K562 (cell line): ENCODE measurements at regions not wholly inside any gene's neighbourhood (a gene's known extent, or its start where the extent isn't known, plus 50 kb on each side); places are given as distances from the start of the nearest gene placed in this dataset.

ENCODE experiments used
- CTCF ChIP-seq, 3 experiments: IDR thresholded peaks in 2 of 3; conservative IDR thresholded peaks in 1 of 3; 2 replicates each; pipeline ENCODE4 v1.5.1; 2011 to 2012; ENCODE audit warnings: low read length in 3 of 3, mild to moderate bottlenecking in 3 of 3, control low read depth in 2 of 3, improper control_type of control experiment in 1 of 3, inconsistent platforms in 1 of 3, low read depth in 1 of 3, mixed read lengths in 1 of 3, moderate library complexity in 1 of 3; ENCODE audit not compliant: insufficient read depth in 2 of 3
- ELF4 ChIP-seq: fragments of 450-650 bp; formaldehyde crosslinking; IDR thresholded peaks from 2 replicates; pipeline ENCODE4 v1.4.0; 2022; ENCODE audit warnings: missing genetic modification characterization
- EP300 ChIP-seq: IDR thresholded peaks from 2 replicates; pipeline ENCODE4 v1.6.1; 2012; ENCODE audit warnings: low read length, improper control_type of control experiment
- EZH2 ChIP-seq: IDR thresholded peaks from 2 replicates; pipeline ENCODE4 v1.6.1; 2012; ENCODE audit warnings: low read depth, mild to moderate bottlenecking, inconsistent platforms, low read length, borderline replicate concordance
- FOXA1 ChIP-seq: fragments of 450-650 bp; IDR thresholded peaks from 2 replicates; pipeline ENCODE4 v1.6.1; 2016; ENCODE audit warnings: mild to moderate bottlenecking, borderline replicate concordance
- HNRNPLL ChIP-seq: fragments of 200-400 bp; formaldehyde crosslinking; IDR thresholded peaks from 2 replicates; pipeline ENCODE4 v1.6.1; 2017; ENCODE audit warnings: low read length, low read depth, mild to moderate bottlenecking; ENCODE audit not compliant: poor library complexity, severe bottlenecking
- KAT7 ChIP-seq: sonication (generic); formaldehyde crosslinking; IDR thresholded peaks from 2 replicates; pipeline ENCODE4 v1.8.0; 2022; ENCODE audit warnings: missing genetic modification reagents, mild to moderate bottlenecking, borderline replicate concordance
- MED1 ChIP-seq: sonication (generic); formaldehyde crosslinking; IDR thresholded peaks from 2 replicates; pipeline ENCODE4 v1.8.1; 2023; ENCODE audit warnings: missing genetic modification reagents, borderline replicate concordance
- MXI1 ChIP-seq: IDR thresholded peaks from 2 replicates; pipeline ENCODE4 v1.6.1; 2011; ENCODE audit warnings: low read depth, mild to moderate bottlenecking, improper control_type of control experiment, low read length
- POLR2AphosphoS5 ChIP-seq: IDR thresholded peaks from 2 replicates; pipeline ENCODE4 v1.6.1; 2011; ENCODE audit warnings: mild to moderate bottlenecking, low read depth, low read length, moderate library complexity; ENCODE audit not compliant: control insufficient read depth, insufficient read depth
- SREBF1 ChIP-seq: fragments of 150-350 bp; IDR thresholded peaks from 2 replicates; pipeline ENCODE4 v1.6.1; 2014; ENCODE audit warnings: antibody characterized with exemption, low read depth, low read length, borderline replicate concordance
- ZBTB1 ChIP-seq: sonication (generic); formaldehyde crosslinking; IDR thresholded peaks from 2 replicates; pipeline ENCODE4 v1.8.1; 2023; ENCODE audit warnings: missing genetic modification reagents, low read depth, mild to moderate bottlenecking, borderline replicate concordance

- no peak for TF ChIP-seq SREBF1
- TF ChIP-seq MXI1 = no peak
- no peak for TF ChIP-seq EZH2
- no peak for TF ChIP-seq ELF4 (CRISPR knock-in tag)
- no peak for TF ChIP-seq FOXA1
- no peak for TF ChIP-seq POLR2AphosphoS5
- TF ChIP-seq KAT7 (CRISPR knock-in tag) = no peak
- TF ChIP-seq HNRNPLL = no peak
- TF ChIP-seq CTCF (IDR thresholded peaks at IDR 0.05 in 2 of 3, conservative IDR thresholded peaks at IDR 0.05 in 1 of 3; ENCODE audit: insufficient read depth in 2 of 3, low read depth in 1 of 3, low read length in 3 of 3) = no peak
- no peak for TF ChIP-seq MED1 (CRISPR knock-in tag)
- no peak for TF ChIP-seq ZBTB1 (CRISPR knock-in tag)
- no peak for TF ChIP-seq EP300
Measured at GRCh38 chr5:167320019-167320418, 971.4 kb upstream of the WWC1 start.
